MM.1S (cell line): ENCODE measurements at regions not wholly inside any gene's neighbourhood (a gene's known extent, or its start where the extent isn't known, plus 50 kb on each side); places are given as distances from the start of the nearest gene placed in this dataset.

Experiments
- CTCF ChIP-seq: fragments of 300-600 bp; sonication (generic); IDR thresholded peaks from 2 replicates; pipeline ENCODE4 v1.5.1; 2016; ENCODE audit warnings: antibody characterized with exemption, low read length, mixed read lengths
- EZH2 ChIP-seq: fragments of 300-600 bp; sonication (generic); optimal IDR thresholded peaks from 2 replicates; pipeline ENCODE3; 2017; ENCODE audit warnings: low read depth, mild to moderate bottlenecking, antibody characterized with exemption, low read length, mixed read lengths
- EZH2phosphoT487 ChIP-seq: fragments of 300-600 bp; sonication (generic); IDR thresholded peaks from 2 replicates; pipeline ENCODE4 v1.6.1; 2018; ENCODE audit warnings: antibody characterized with exemption, low read length

GRCh38 chr4:57553728-57554127 lies 443.5 kb upstream of the IGFBP7 start:
- TF ChIP-seq EZH2 = no peak
- TF ChIP-seq CTCF = no peak
- no peak for TF ChIP-seq EZH2phosphoT487
